ENCODE measurements at regions not wholly inside any gene's neighbourhood (a gene's known extent, or its start where the extent isn't known, plus 50 kb on each side); places are given as distances from the start of the nearest gene placed in this dataset.

GRCh38 chr10:88218362-88218761 is 354.9 kb downstream of the PTEN start:
- in situ Hi-C loops (cut with HindIII; ENCODE audit: low pct_unique_long_range_greater_than_20kb, low sequenced_read_pairs): no loop called here

GRCh38 chr10:88219753-88220152 is 356.3 kb downstream of the PTEN start:
- DNase-seq (ENCODE audit: low read depth in 1 of 2, low spot score in 1 of 2): no peak
- TF ChIP-seq JUND (IDR thresholded peaks at IDR 0.05; ENCODE audit: low read depth): no peak
- in situ Hi-C loops (cut with HindIII; ENCODE audit: low pct_unique_long_range_greater_than_20kb, low sequenced_read_pairs): no loop called here

More at GRCh38 chr10:88218362-88218761, 354.9 kb downstream of the PTEN start:
- DNase-seq (ENCODE audit: low read depth in 1 of 2, low spot score in 1 of 2): no peak
- TF ChIP-seq JUND (IDR thresholded peaks at IDR 0.05; ENCODE audit: low read depth): no peak

- no peak for TF ChIP-seq JUND (IDR thresholded peaks at IDR 0.05; ENCODE audit: low read depth)
- in situ Hi-C loops (cut with HindIII; ENCODE audit: low pct_unique_long_range_greater_than_20kb, low sequenced_read_pairs): no loop called here
- no peak for DNase-seq (ENCODE audit: low read depth in 1 of 2, low spot score in 1 of 2)
Measured at GRCh38 chr10:88221010-88221973, 357.9 kb downstream of the PTEN start.

GRCh38 chr10:88222881-88223280 is 359.5 kb downstream of the PTEN start:
- in situ Hi-C loops (cut with HindIII; ENCODE audit: low pct_unique_long_range_greater_than_20kb, low sequenced_read_pairs): no loop called here
- TF ChIP-seq JUND (IDR thresholded peaks at IDR 0.05; ENCODE audit: low read depth): no peak
- no peak for DNase-seq (ENCODE audit: low read depth in 1 of 2, low spot score in 1 of 2)

Measured in T47D (cell line).